ENCODE measurements at regions not wholly inside any gene's neighbourhood (a gene's known extent, or its start where the extent isn't known, plus 50 kb on each side); places are given as distances from the start of the nearest gene placed in this dataset.
"Not testable (repeated sequence)": the region's sequence is repeated elsewhere in the genome, so short reads cannot be mapped to it uniquely, and the experiment has no call there.

DNA sequence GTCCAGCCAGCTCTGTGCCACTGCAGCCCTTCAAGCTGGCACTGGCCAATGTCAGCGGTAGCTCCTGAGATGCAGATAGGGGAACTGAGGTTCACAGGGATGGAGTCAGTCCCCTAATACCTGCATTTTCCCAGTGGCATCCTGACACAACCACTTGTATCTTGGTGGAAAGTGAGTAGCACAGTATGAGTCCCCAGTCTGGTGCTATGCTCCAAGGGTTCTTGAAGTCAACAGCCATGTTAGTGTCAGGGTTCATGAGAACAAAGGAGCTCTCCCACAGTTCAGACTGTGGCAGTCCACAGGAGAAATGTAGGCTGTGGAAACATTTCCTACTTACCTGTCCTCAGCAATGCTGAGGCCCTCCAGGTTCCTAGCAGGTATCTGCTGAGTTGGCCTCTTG, 115.5 kb downstream of the ZNF736 start:
- no peak overlapping the region for H3K4me3 ChIP-seq
- TF ChIP-seq, protein P1, sequence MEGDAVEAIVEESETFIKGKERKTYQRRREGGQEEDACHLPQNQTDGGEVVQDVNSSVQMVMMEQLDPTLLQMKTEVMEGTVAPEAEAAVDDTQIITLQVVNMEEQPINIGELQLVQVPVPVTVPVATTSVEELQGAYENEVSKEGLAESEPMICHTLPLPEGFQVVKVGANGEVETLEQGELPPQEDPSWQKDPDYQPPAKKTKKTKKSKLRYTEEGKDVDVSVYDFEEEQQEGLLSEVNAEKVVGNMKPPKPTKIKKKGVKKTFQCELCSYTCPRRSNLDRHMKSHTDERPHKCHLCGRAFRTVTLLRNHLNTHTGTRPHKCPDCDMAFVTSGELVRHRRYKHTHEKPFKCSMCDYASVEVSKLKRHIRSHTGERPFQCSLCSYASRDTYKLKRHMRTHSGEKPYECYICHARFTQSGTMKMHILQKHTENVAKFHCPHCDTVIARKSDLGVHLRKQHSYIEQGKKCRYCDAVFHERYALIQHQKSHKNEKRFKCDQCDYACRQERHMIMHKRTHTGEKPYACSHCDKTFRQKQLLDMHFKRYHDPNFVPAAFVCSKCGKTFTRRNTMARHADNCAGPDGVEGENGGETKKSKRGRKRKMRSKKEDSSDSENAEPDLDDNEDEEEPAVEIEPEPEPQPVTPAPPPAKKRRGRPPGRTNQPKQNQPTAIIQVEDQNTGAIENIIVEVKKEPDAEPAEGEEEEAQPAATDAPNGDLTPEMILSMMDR (IDR thresholded peaks at IDR 0.05; ENCODE audit: low read depth, low read length) = no peak
- no peaks in the 10 kb centered on the region for H3K4me1 ChIP-seq (ENCODE audit: low read depth)
- DNase-seq (ENCODE audit: low read depth in 1 of 2, low spot score in 1 of 2) = no peak
- H3K9me3 ChIP-seq (ENCODE audit: low read depth) = no peaks in the 10 kb centered on the region
- H3K36me3 ChIP-seq = no peaks in the 10 kb centered on the region
- no peak overlapping the region for H3K27ac ChIP-seq
- no peaks in the 10 kb centered on the region for H3K27me3 ChIP-seq

DNA sequence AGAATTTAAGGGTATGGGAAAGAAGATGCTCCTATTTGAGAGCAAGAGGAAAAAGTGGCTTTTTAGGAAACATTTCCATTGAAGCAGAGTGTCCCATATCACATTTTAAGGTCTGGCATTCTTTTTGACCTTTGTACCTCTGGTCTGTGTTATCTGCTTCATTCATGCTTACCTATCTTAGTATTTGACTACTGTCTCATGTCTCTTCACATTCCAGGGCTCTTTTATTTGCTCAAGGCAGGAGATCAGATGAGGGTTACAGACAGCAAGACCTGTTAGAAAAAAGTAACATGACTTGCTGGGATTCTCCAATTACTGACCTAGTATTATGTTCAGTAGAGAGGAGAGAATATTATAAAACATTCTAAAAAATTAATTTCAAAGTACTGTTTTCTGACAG, 111.7 kb downstream of the ZNF736 start:
- not testable (repeated sequence) for H3K27ac ChIP-seq; H3K27me3 ChIP-seq; H3K36me3 ChIP-seq; DNase-seq (ENCODE audit: low read depth in 1 of 2, low spot score in 1 of 2); H3K4me1 ChIP-seq (ENCODE audit: low read depth); H3K4me3 ChIP-seq; H3K9me3 ChIP-seq (ENCODE audit: low read depth)

GRCh38 chr7:64407148-64407547, 93.4 kb downstream of the ZNF736 start:
- Histone ChIP-seq H3K4me1 (ENCODE audit: low read depth) (no peaks in the 10 kb centered on the region), H3K9me3 (ENCODE audit: low read depth) (no peaks in the 10 kb centered on the region), H3K36me3 (no peaks in the 10 kb centered on the region), H3K27me3 (no peaks in the 10 kb centered on the region), H3K4me3 (no peak overlapping the region), H3K27ac (no peak overlapping the region)
- TF ChIP-seq, protein P1 (IDR thresholded peaks at IDR 0.05; ENCODE audit: low read depth, low read length) = no peak
- DNase-seq (ENCODE audit: low read depth in 1 of 2, low spot score in 1 of 2) = no peak

Data from cardiac muscle cell (in vitro differentiated cells and primary cell).